CD4-positive, alpha-beta T cell treated with Interleukin-17A for 4 hours (primary cell): ENCODE measurements at regions not wholly inside any gene's neighbourhood (a gene's known extent, or its start where the extent isn't known, plus 50 kb on each side); places are given as distances from the start of the nearest gene placed in this dataset.
"Not testable (repeated sequence)": the region's sequence is repeated elsewhere in the genome, so short reads cannot be mapped to it uniquely, and the experiment has no call there.

Source experiments
- DNase-seq: peaks from one replicate; pipeline ENCODE4 v3.0.0-alpha.2; 2020; ENCODE audit warnings: mixed read lengths

GRCh38 chr7:89621925-89622641 is 532.2 kb upstream of the STEAP1 start:
- no peak for DNase-seq

GRCh38 chr7:89623018-89623672 is 531.1 kb upstream of the STEAP1 start:
- DNase-seq: peak; percentile 31

GRCh38 chr7:89624155-89624554 is 530.1 kb upstream of the STEAP1 start:
- not testable (repeated sequence) for DNase-seq

GRCh38 chr7:89648509-89648908 is 505.8 kb upstream of the STEAP1 start:
- DNase-seq: no peak

- DNase-seq: no peak
Observed at GRCh38 chr7:89655946-89656345, 498.3 kb upstream of the STEAP1 start.

- DNase-seq: no peak
Observed at GRCh38 chr7:89661876-89662275, 492.4 kb upstream of the STEAP1 start.

GRCh38 chr7:89666136-89666835 is 488.0 kb upstream of the STEAP1 start:
- no peak for DNase-seq

GRCh38 chr7:89680161-89680560 is 474.1 kb upstream of the STEAP1 start:
- DNase-seq: no peak

GRCh38 chr7:89681448-89681847 is 472.8 kb upstream of the STEAP1 start:
- DNase-seq: no peak

GRCh38 chr7:89685287-89685686 is 469.0 kb upstream of the STEAP1 start:
- DNase-seq: no peak

- DNase-seq: no peak
Observed at GRCh38 chr7:89687211-89687610, 467.1 kb upstream of the STEAP1 start.

- DNase-seq: no peak
Observed at GRCh38 chr7:89695241-89695640, 459.0 kb upstream of the STEAP1 start.

GRCh38 chr7:89714131-89714530 is 440.1 kb upstream of the STEAP1 start:
- DNase-seq: no peak

GRCh38 chr7:89718941-89719340 is 435.3 kb upstream of the STEAP1 start:
- DNase-seq: not testable (repeated sequence)

GRCh38 chr7:89728481-89728880 is 425.8 kb upstream of the STEAP1 start:
- no peak for DNase-seq

- DNase-seq: no peak
Observed at GRCh38 chr7:89731751-89732445, 422.4 kb upstream of the STEAP1 start.

GRCh38 chr7:89738549-89738948 is 415.7 kb upstream of the STEAP1 start:
- DNase-seq: no peak

GRCh38 chr7:89757910-89758309 is 396.4 kb upstream of the STEAP1 start:
- no peak for DNase-seq

- DNase-seq: no peak
Observed at GRCh38 chr7:89760690-89761089, 393.6 kb upstream of the STEAP1 start.

- DNase-seq: no peak
Observed at GRCh38 chr7:89761173-89761572, 393.1 kb upstream of the STEAP1 start.

GRCh38 chr7:89770161-89770560 is 384.1 kb upstream of the STEAP1 start:
- DNase-seq: no peak

- DNase-seq: no peak
Observed at GRCh38 chr7:89771003-89771636, 383.1 kb upstream of the STEAP1 start.

- no peak for DNase-seq
Observed at GRCh38 chr7:89772276-89772675, 382.0 kb upstream of the STEAP1 start.
